GM13976 (cell line): ENCODE measurements at regions not wholly inside any gene's neighbourhood (a gene's known extent, or its start where the extent isn't known, plus 50 kb on each side); places are given as distances from the start of the nearest gene placed in this dataset.

ENCODE experiments used
- DNase-seq: peaks from one replicate; pipeline ENCODE4 v3.0.0; 2012; ENCODE audit warnings: low spot score
- CTCF ChIP-seq: IDR thresholded peaks from 2 replicates; pipeline ENCODE4 v1.5.1; 2012; ENCODE audit warnings: borderline replicate concordance, mild to moderate bottlenecking; ENCODE audit not compliant: insufficient read depth; ENCODE audit errors: extremely low read depth, missing control alignments, control extremely low read depth
- in situ Hi-C: fragments of 300-500 bp; cut with MboI; formaldehyde crosslinking; loops from one replicate; pipeline ENCODE4 v1.12.0; 2022; ENCODE audit warnings: low sequenced_read_pairs, mixed read lengths, inconsistent platforms; ENCODE audit not compliant: unreplicated experiment

- DNase-seq: no peak
- in situ Hi-C loops: no loop called here
- no peak for TF ChIP-seq CTCF
Measured at GRCh38 chr6:15137086-15137485, 108.8 kb upstream of the JARID2 start.

GRCh38 chr6:15143086-15143485 is 102.8 kb upstream of the JARID2 start:
- DNase-seq: no peak
- in situ Hi-C loops: no loop called here
- no peak for TF ChIP-seq CTCF

- DNase-seq: no peak
- no peak for TF ChIP-seq CTCF
- in situ Hi-C loops: no loop called here
Measured at GRCh38 chr6:15143540-15143939, 102.3 kb upstream of the JARID2 start.

GRCh38 chr6:15145821-15146220 is 100.0 kb upstream of the JARID2 start:
- in situ Hi-C loops: no loop called here
- TF ChIP-seq CTCF: no peak
- no peak for DNase-seq

- no peak for DNase-seq
- no peak for TF ChIP-seq CTCF
- in situ Hi-C loops: no loop called here
Measured at GRCh38 chr6:15147827-15148226, 98.0 kb upstream of the JARID2 start.

- no peak for DNase-seq
- in situ Hi-C loops: no loop called here
- TF ChIP-seq CTCF: no peak
Measured at GRCh38 chr6:15148356-15148946, 97.4 kb upstream of the JARID2 start.
